ENCODE measurements at regions not wholly inside any gene's neighbourhood (a gene's known extent, or its start where the extent isn't known, plus 50 kb on each side); places are given as distances from the start of the nearest gene placed in this dataset.

- Histone ChIP-seq H3K9me3 (no peaks in the 10 kb centered on the region), H3K27me3 (no peaks in the 10 kb centered on the region), H3K27ac (no peak overlapping the region), H3K4me1 (no peaks in the 10 kb centered on the region), H3K4me3 (no peak overlapping the region), H3K36me3 (no peaks in the 10 kb centered on the region)
- TF ChIP-seq CTCF (IDR thresholded peaks at IDR 0.05) (no peak), POLR2A (IDR thresholded peaks at IDR 0.05) (no peak)
- DNase-seq, result no peak
- intact Hi-C loops (cut with DNase I), result no loop called here
- WGBS, 2 donors, result 84 to 85% methylated on average over 5 of the region's 5 CpGs
Measured at GRCh38 chr3:5485427-5485826, 297.9 kb downstream of the EDEM1 start.

- 62 to 84% methylated on average over 7 of the region's 7 CpGs for WGBS, 2 donors
- H3K36me3 ChIP-seq, result no peaks in the 10 kb centered on the region
- H3K4me1 ChIP-seq, result no peaks in the 10 kb centered on the region
- no peak overlapping the region for H3K4me3 ChIP-seq
- no peaks in the 10 kb centered on the region for H3K27me3 ChIP-seq
- no peaks in the 10 kb centered on the region for H3K9me3 ChIP-seq
- no peak for TF ChIP-seq POLR2A (IDR thresholded peaks at IDR 0.05)
- no peak for TF ChIP-seq POLR2AphosphoS5 (IDR thresholded peaks at IDR 0.05)
- no peak for TF ChIP-seq CTCF (IDR thresholded peaks at IDR 0.05)
- no peak for TF ChIP-seq EP300 (IDR thresholded peaks at IDR 0.05)
- intact Hi-C loops (cut with DNase I), result no loop called here
- H3K27ac ChIP-seq, result no peak overlapping the region
- no peak for DNase-seq
Measured at GRCh38 chr3:5488771-5489170, 301.3 kb downstream of the EDEM1 start.

- Histone ChIP-seq H3K36me3 (no peaks in the 10 kb centered on the region), H3K4me1 (no peaks in the 10 kb centered on the region), H3K27ac (no peak overlapping the region), H3K4me3 (no peak overlapping the region), H3K9me3 (no peaks in the 10 kb centered on the region), H3K27me3 (no peaks in the 10 kb centered on the region)
- WGBS, 2 donors, result 11 to 46% methylated on average over 3 of the region's 3 CpGs
- DNase-seq, result no peak
- intact Hi-C loops (cut with DNase I), result no loop called here
- TF ChIP-seq EP300 (IDR thresholded peaks at IDR 0.05) (no peak), CTCF (IDR thresholded peaks at IDR 0.05) (no peak), POLR2A (IDR thresholded peaks at IDR 0.05) (no peak), POLR2AphosphoS5 (IDR thresholded peaks at IDR 0.05) (no peak)
Measured at GRCh38 chr3:5489536-5489935, 302.0 kb downstream of the EDEM1 start.

- 87 to 89% methylated on average over 3 of the region's 3 CpGs for WGBS, 2 donors
- TF ChIP-seq POLR2AphosphoS5 (IDR thresholded peaks at IDR 0.05), result no peak
- Histone ChIP-seq H3K27ac (no peak overlapping the region), H3K4me3 (no peak overlapping the region), H3K27me3 (no peaks in the 10 kb centered on the region), H3K36me3 (no peaks in the 10 kb centered on the region), H3K4me1 (no peaks in the 10 kb centered on the region), H3K9me3 (no peaks in the 10 kb centered on the region)
- intact Hi-C loops (cut with DNase I), result no loop called here
- no peak for DNase-seq
Measured at GRCh38 chr3:5494905-5495519, 307.5 kb downstream of the EDEM1 start.

GRCh38 chr3:5497497-5497896, 310.0 kb downstream of the EDEM1 start:
- DNase-seq, result no peak
- Histone ChIP-seq H3K4me1 (no peaks in the 10 kb centered on the region), H3K4me3 (no peak overlapping the region), H3K36me3 (no peaks in the 10 kb centered on the region), H3K27ac (no peak overlapping the region), H3K9me3 (no peaks in the 10 kb centered on the region), H3K27me3 (no peaks in the 10 kb centered on the region)
- no peak for TF ChIP-seq POLR2AphosphoS5 (IDR thresholded peaks at IDR 0.05)
- no peak for TF ChIP-seq CTCF (IDR thresholded peaks at IDR 0.05)
- no peak for TF ChIP-seq POLR2A (IDR thresholded peaks at IDR 0.05)
- TF ChIP-seq EP300 (IDR thresholded peaks at IDR 0.05), result no peak
- intact Hi-C loops (cut with DNase I), result no loop called here
